GM19238 (cell line): ENCODE measurements at regions not wholly inside any gene's neighbourhood (a gene's known extent, or its start where the extent isn't known, plus 50 kb on each side); places are given as distances from the start of the nearest gene placed in this dataset.
"Not testable (repeated sequence)": the region's sequence is repeated elsewhere in the genome, so short reads cannot be mapped to it uniquely, and the experiment has no call there.

Experiments
- DNase-seq: peaks from one replicate; pipeline ENCODE4 v3.0.0; 2011; ENCODE audit warnings: low spot score; ENCODE audit not compliant: insufficient read length

DNA sequence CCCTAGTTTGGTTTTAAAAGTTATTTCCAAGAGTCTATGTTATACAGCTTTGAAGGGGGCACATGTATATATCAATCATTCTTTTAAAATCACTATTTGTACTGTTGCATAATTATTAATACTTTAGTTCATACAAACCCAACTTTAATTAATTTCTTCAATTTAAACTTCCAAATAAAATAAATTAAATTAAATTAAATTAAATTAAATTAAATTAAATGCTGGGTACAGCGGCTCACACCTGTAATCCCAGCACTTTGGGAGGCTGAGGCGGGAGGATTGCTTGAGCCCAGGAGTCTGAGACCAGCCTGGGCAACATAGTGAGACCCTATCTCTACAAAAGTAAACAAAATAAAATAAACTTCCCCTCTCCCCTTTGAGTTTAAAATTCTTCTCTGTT lies 98.9 kb upstream of the MYO10 start:
- DNase-seq, result not testable (repeated sequence)

- no peak for DNase-seq
These were observed 101.7 kb upstream of the MYO10 start for GRCh38 chr5:17037751-17038150.

GRCh38 chr5:17039170-17039569 lies 103.1 kb upstream of the MYO10 start:
- DNase-seq, result no peak

DNA sequence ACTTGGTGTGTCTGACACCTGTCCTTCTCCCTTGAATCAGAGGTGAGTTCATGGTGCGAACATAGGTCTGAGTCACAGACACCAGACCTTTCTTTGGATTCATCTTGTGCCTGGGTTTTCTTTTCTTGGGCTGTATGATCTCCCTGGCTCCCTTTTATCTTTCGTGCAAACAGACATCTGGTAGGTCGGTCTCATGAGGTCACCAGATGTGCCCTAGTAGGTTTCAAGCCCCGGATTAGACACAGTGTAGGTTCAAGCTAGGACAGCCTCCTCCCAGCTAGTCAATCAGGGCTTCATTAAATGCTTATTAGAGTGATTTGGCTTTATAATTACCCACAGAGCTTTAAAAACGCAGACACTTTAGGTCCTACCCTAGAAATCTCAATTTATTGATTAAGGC lies 106.0 kb upstream of the MYO10 start:
- DNase-seq, result no peak

DNA sequence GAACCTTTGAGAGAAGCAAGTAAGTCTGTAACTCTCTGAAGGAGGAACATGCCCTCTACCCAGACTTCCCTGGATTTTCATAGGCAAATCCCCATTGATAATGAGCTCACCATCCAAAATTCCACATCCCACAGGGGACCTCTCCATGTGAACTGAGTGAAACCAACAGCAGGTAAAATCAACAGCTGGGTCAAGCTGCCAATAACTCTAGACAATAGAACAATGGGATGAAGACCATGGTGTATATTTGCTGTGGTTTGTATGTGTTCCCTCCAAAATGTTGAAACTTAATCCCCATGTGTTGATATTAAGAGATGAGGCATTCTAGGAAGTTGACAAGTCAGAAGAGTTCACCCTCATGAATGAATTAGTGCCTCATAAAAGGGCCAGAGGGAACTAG lies 110.2 kb upstream of the MYO10 start:
- no peak for DNase-seq

- no peak for DNase-seq
These were observed 114.1 kb upstream of the MYO10 start for GRCh38 chr5:17050236-17050635.

GRCh38 chr5:17054911-17055310 lies 118.8 kb upstream of the MYO10 start:
- DNase-seq, result no peak

DNA sequence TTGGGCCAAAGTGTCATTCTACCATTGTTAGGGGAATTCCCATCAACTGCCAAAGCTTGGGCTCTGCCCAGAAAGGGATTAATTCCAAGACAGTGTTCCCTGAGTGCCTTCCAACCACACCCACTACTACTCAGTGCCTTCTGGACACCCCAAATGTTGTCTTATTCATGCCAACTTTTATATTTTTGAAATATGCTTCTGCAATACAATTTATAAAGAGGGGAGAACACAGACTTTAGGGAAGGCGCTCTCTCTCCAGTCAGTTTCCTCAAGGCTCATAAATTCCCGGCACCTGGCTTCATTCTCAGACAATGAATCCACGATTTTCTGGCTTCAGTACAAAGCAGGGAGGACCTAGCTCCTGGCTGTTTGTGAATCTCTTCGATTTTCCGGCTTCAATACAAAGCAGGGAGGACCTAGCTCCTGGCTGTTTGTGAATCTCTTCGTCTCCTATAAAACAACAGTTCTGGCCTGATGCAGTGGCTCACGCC lies 120.1 kb upstream of the MYO10 start:
- DNase-seq, result no peak

- DNase-seq, result no peak
These were observed 122.3 kb upstream of the MYO10 start for GRCh38 chr5:17058438-17058837.

DNA sequence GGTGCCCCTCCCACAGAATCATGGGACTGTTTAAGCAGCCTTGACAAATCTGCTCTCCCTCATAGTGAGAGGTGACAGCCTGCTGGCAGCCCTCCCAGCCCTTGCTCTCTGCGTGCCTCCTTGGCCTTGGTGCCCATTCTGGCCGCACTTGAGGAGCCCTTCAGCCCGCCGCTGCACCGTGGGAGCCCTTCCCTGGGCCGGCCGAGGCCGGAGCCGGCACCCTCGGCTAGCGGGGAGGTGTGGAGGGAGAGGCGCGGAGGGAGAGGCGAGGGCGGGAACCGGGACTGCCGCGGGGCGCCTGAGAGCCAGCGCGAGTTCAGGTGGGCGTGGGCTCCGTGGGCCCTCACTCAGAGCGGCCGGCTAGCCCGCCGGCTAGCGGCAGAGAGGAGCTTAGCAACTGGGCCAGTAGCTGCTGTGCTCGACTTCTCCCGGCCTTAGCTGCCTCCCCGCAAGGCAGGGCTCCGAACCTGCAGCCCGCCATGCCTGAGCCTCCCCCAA lies 125.9 kb upstream of the MYO10 start:
- DNase-seq, result no peak

GRCh38 chr5:17062741-17063140 lies 126.7 kb upstream of the MYO10 start:
- DNase-seq, result not testable (repeated sequence)

- no peak for DNase-seq
These were observed 128.2 kb upstream of the MYO10 start for GRCh38 chr5:17064241-17064640.

GRCh38 chr5:17065458-17065857 lies 129.4 kb upstream of the MYO10 start:
- no peak for DNase-seq

DNA sequence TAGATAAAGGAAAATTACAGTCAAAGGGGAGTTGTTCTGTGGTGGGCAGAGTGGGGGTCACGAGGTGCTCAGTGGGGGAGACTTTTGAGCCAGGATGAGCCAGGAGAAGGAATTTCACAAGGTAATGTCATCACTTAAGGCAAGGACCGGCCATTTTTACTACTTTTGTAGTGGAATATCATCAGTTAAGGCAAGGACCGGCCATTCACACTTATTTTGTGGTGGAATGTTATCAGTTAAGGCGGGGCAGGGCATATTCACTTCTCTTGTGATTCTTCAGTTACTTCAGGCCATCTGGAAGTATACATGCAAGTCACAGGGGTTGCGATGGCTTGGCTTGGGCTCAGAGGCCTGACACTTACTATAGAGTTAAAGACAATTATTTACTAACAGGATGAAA lies 129.9 kb upstream of the MYO10 start:
- not testable (repeated sequence) for DNase-seq

DNA sequence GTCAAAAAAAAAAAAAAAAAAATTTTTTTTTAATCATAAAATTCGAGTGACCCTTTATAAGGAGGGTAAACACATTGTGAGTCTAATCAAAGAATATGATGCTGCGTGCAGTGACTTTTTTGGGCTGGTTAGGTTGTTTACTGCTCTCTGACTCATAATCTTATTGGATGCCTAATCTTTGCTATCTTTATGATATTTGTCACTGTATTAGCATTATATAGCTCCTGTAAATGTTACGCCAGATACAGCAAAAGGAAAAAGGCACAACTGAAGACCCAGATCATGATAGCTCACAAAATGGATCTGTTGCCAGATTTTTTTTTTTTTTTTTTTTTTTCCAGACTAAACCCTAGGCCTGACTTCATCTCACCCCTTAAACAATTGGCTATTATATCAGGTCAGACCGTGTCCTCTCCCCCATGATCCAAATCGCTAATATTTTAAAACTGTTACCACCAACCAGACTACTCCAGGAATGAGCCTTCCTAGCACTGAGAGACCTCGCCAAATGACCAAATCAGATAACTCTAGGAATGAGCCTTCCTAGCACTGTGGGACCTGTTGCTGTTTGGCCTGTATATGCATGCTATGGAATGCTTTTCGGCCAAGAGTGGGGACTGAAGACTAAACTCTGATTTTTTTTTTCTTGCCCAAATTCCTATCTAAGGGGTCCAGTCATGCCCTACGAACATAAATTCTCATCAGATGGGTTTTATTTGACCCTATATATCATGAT lies 131.7 kb upstream of the MYO10 start:
- no peak for DNase-seq

DNA sequence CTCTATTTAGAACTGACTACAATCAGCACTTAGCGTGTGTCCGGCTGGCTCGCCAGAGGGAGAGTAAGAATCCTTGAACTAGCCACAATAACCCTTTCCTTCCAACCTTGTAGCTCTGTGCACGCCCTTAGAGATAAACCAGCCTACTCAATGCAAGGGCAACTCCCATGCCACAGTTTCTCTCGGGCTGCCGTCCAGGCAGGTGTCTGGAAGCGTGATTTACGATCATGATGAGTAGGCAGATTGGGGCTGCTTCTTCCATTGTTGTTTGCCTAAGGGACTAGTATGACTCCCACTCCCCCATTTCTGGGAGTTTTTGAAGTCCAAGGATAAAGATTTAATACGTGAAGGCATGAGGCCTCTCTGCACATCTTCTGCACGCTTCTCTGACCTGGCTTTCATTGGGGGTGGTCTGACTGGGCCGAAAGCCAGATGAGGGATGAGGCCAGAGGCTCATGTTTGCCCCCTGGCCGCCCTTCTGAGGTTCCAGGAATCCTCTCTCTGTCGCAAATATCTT lies 134.0 kb upstream of the MYO10 start:
- no peak for DNase-seq

- DNase-seq, result no peak
These were observed 134.6 kb upstream of the MYO10 start for GRCh38 chr5:17070647-17071046.

DNA sequence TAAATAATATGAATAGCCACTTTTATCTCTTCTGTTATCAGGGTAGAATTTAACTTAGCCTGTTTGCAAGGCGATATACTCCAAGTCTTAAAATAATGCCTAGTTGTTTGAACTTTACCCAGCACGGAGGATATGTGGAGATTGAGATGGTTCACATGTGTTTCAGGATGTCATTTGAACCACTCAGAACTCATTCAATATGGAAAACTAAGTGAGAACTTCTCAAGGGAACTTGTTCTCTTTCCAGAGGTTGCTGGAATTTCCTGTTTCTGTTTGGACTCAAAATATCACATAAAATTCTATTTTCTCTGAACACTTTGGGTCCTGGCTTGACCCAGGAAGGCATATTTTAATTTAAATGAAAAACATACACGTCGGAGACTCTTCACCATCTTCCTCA lies 139.1 kb upstream of the MYO10 start:
- no peak for DNase-seq

GRCh38 chr5:17076272-17076671 lies 140.2 kb upstream of the MYO10 start:
- DNase-seq, result no peak

- DNase-seq, result no peak
These were observed 139.8 kb upstream of the BASP1 start for GRCh38 chr5:17077440-17078233.

DNA sequence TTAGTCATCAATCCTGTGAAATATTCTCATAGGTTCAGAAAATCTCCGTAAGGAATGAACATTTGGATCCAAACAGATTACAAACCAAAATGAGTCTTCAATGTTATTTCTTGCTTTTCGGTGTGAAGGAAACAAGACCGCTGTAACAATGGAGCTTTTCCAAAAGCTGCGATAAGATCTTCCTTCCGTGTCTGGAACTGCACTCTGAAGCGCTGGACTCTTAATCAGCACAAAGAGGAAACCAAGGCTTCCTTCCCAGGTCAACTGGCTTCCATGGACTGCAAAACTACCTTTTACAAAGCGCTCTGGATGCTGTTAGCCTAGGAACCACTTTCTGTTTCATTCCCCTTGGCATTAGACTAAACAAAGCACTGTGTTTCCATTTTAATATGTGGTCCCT lies 137.9 kb upstream of the BASP1 start:
- no peak for DNase-seq

DNA sequence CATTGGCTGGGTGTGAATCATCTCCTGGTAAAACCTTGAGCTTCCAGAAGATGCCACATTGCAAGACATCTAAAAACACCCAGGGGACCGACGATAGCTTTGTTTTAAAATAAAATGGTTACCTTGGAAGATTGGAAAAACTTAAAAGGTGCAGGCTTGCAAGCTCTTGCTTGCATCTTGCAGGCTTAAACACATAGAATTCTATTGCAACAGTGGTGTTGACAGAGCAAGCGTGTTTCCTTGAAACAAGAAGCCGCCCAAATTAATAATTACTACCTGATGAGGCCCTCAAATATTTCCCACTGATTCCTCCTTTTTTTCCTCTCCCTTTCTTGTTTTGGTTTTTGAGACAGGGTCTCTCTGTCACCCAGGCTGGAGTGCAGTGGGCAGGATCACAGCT lies 137.1 kb upstream of the BASP1 start:
- DNase-seq, result no peak
